SU-DHL-6 (cell line): ENCODE measurements at regions not wholly inside any gene's neighbourhood (a gene's known extent, or its start where the extent isn't known, plus 50 kb on each side); places are given as distances from the start of the nearest gene placed in this dataset.

Experiments used
- EZH2phosphoT487 ChIP-seq: fragments of 200-600 bp; sonication (generic), shearing (Covaris generic); conservative IDR thresholded peaks from 2 replicates; pipeline ENCODE4 v1.6.1; 2018; ENCODE audit warnings: mild to moderate bottlenecking, antibody characterized with exemption, low read length, moderate library complexity, mixed read lengths
- TF ChIP-seq, protein P1 (sequence below): fragments of 200-600 bp; sonication (generic); IDR thresholded peaks from one replicate; pipeline ENCODE4 v1.5.1; 2017; ENCODE audit warnings: antibody characterized with exemption, mild to moderate bottlenecking, low read length, moderate library complexity; ENCODE audit not compliant: insufficient read depth, poor library complexity, severe bottlenecking

DNA sequence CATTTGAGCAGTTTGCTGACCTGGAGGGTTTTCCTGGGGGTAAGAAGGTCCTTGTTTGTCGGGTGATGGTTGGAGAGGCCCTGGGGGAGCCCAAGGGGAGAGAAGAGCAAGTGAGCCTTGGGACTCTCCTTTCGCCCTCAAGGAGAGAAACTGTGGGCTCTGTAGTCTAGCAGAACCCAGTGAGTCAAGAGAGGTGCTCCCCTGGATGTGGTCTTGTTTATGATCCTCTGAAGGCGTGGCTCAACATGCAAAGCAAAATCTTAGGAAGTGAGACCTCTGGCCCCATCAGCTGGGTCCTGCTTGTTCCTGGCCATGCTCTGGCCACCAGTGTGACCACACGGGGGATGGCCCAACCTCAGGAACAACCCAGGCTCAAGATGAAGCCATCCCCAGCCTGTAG, 66.5 kb upstream of the ALX4 start:
- TF ChIP-seq, protein P1, sequence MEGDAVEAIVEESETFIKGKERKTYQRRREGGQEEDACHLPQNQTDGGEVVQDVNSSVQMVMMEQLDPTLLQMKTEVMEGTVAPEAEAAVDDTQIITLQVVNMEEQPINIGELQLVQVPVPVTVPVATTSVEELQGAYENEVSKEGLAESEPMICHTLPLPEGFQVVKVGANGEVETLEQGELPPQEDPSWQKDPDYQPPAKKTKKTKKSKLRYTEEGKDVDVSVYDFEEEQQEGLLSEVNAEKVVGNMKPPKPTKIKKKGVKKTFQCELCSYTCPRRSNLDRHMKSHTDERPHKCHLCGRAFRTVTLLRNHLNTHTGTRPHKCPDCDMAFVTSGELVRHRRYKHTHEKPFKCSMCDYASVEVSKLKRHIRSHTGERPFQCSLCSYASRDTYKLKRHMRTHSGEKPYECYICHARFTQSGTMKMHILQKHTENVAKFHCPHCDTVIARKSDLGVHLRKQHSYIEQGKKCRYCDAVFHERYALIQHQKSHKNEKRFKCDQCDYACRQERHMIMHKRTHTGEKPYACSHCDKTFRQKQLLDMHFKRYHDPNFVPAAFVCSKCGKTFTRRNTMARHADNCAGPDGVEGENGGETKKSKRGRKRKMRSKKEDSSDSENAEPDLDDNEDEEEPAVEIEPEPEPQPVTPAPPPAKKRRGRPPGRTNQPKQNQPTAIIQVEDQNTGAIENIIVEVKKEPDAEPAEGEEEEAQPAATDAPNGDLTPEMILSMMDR, result no peak
- no peak for TF ChIP-seq EZH2phosphoT487
